NCI-H226 (cell line): ENCODE measurements at regions not wholly inside any gene's neighbourhood (a gene's known extent, or its start where the extent isn't known, plus 50 kb on each side); places are given as distances from the start of the nearest gene placed in this dataset.

Experiments
- DNase-seq: peaks from one replicate; pipeline ENCODE4 v3.0.0-alpha.2; 2015

DNA sequence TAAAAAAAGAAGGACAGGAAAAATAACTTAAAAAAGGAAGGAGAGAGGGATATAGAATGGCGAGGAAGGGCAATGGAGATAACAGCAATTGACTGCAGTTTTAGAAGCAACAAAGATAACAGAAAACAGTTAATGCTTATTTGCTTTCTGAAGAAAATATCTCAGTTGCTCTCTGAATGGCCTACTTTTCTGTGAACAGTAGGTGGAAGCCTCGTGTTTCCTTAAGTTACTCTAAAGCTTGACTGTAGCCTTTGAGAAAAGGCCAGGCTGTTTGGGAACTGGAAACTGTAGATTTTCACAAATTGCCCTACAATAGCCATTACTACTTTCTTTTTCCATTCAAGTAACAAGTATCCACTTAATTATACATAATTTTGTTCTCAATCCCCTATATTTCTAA, 404.5 kb downstream of the YTHDC2 start:
- no peak for DNase-seq

DNA sequence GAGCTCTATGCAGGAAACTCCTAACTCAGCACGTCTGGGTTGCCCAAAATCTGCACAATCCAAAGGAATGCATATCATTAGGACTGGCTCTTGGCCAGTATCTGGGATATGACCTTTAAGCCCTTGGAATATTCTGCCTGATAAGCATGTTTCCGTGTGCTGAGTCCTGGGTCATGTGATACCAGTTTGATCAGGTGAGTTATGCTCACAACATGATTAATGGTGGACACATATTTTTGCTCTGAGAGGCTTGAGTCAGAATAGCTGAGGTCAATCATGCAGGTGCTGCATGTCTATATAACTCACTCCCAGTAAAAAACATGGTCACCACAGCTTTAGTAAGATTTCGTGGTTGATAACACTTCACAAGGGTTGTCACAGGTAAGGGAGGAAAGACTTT, 408.8 kb downstream of the YTHDC2 start:
- DNase-seq, result peak; percentile 52

DNA sequence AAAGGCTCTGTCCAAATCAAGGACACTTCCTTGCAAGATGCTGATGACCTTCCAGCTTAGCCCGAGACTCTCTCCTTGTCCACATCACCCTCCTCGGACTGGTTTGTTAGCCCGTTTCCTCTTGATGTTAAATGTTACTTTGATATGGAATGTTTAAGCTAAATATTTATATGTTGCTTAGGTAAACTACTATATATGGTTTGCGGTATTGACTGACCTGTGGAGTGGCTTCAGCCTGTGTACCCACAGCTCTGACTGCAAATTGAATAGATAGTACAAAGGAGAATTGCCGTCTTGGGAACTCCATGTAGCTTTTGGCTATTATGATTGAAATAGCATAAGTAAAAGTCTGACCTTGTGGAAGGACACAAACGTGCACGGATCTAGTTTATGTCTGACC, 422.0 kb downstream of the YTHDC2 start:
- DNase-seq, result no peak

DNA sequence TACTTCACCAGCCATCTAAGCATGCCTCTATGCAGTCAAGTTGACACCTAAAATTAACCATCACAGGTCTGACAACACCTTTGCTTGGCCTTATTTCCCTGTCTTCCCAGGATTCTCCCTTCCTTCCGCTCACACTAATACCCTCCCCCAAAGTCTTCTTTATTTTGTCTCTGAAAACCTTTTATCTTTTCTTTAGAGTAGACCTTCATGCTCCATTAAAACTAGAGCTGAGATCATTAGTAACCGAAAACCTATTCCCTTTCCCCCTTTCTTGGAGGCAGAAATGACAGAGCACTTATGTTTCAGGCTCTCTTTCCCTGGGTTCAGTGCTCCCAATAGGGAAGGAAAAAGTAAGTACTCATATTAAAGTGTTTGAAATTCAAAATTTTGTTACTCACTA, 423.8 kb downstream of the YTHDC2 start:
- DNase-seq, result no peak

DNA sequence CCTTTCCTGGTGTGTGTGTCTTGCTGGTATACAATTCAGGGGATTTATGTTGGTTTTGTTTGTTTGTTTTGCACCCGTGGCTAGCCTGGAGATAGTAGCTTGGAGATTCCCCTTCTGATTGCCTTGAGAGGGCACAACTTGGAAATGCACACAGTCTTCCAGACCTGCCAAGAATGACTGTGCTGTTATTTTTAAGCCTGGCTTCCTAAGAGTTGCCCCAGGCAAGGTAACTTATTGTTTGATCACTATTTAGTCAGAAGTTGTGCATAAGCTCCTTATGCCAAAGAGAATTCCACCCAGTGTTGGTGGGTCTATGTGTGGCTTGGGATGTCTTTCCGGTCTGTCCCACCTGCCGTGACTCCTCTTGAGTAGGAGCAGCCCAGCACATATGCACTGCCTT, 421.9 kb upstream of the KCNN2 start:
- no peak for DNase-seq

DNA sequence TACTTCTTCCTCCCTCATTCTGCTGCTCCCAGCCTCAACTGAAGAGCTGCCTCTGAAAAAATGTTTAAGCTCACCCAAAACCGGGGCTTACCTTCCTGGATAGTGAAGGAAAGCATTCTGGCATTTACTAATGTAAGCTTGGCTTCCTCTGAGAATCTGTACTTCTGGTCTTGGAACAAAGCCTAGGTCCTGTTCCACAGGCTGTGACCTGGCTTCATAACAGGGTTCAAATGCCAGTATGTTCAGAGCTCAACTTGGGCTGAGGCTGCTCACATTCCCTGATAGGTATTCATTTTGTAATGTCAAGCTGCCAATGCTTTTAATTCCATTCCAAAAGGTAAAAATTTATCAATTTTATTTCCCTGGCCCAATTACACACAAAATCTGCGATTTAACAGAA, 411.7 kb upstream of the KCNN2 start:
- DNase-seq, result no peak

GRCh38 chr5:113965225-113965624, 396.6 kb upstream of the KCNN2 start:
- DNase-seq, result no peak

DNA sequence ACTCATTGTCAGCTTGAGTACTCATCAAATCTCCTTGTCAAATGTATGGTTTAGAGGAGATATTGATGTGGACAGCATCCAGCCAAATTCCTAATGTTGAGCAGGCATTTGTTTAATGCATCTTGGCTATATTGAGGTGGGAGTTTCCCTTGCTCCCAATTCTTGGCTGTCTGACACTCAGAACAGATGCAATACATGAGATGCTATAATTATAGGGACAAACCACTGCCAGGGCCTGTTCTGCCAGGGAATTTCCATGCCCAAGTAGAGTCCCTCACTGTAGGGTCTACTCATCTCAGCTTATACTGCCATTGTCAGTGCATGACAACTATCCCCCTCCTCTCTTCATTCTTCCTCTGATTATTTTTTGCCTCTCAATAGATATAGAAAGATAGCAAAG, 392.0 kb upstream of the KCNN2 start:
- DNase-seq, result peak; percentile 4

- DNase-seq, result no peak
Measured at GRCh38 chr5:113971454-113971853, 390.4 kb upstream of the KCNN2 start.

- no peak for DNase-seq
Measured at GRCh38 chr5:113974976-113975375, 386.9 kb upstream of the KCNN2 start.

DNA sequence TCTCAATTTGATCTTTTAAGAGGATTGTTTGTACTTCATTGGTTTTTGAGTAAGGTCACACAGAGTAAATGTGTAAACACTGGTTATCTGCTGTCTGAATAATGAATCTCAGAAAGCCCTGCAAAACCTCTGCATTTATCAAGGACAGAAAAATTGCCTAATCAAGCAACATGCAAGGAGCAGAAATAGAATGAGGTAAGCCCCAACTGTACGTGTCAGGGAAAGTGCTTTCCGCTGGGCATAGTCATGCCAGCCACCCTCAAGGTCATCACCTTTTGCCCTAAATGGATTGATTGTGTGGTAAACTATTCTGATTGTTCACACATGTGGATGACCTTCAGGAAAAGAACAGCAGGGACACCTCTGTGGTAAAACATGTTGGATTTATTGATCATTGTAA, 376.9 kb upstream of the KCNN2 start:
- DNase-seq, result no peak

DNA sequence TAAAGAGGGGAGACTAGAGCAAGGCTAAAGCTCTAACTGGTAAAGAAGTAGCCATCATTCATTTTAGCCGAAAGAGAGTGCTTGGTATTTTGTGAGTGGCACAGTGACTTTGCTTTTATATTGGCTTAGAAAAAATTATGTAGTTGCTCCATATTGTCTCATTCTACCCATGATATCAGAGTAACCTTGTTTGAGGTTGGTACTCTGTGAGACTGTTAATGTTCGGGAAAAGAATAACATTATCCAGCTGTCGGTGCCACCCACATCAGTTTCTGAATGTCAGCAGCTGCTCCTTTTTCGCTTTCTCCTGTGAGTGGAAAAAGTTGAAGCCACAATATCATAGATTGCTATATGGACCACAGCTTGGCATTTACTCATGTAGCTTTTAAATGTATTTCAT, 376.4 kb upstream of the KCNN2 start:
- DNase-seq, result no peak

GRCh38 chr5:113989278-113989912, 372.5 kb upstream of the KCNN2 start:
- DNase-seq, result no peak

DNA sequence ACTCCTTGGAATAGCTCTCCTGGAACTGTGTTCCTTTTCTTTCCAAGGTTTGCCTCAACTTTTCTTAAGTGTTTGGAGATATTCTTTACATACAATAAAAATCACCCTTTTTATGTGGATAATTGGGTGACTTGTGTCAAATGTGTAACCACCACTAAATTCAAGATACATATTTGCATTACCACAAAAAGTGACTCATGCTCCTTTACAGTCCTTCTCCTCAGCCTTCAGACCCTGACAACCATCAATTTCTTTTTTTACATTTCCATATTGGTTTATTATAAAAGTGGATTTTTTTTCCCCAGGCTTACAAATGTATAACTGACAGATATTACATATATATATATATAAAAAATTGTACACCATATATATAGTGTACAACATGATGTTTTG, 372.0 kb upstream of the KCNN2 start:
- DNase-seq, result no peak

DNA sequence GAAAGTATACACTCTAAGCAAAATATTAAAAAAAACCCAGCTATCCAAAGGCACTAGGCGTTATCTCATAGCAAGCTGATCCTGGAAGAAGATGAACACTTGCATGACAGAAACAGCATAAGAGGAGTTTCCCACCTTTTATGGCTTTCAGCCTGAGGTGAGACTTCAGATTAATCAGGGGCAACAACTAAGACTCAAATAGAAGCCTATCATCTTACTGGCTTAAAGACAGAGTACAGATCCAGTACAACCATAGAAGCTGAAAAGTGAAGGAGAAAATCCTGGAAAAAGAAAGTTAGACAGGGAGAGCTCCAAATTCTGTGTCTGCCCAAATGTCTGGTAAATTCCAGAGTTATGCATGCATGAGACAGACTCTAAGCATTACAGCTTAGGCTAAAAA, 360.8 kb upstream of the KCNN2 start:
- DNase-seq, result no peak

DNA sequence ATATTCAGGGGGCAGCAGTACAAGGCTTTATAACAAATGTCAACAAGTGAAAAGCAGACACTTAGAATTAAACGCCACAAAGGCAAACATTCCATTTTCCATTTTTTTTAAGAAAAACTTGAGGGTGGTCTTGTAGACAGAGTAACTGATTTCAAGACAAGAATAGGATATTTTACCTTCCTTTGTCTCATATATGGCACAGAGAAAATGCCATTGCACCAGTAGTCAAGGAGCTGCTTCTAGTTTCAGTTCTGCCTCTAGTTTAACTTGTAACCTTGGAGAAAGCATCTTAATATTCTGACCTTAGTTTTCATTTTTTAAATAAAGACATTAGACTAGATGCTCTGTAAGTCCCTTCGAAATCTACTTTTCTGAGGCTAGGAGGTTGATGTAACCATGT, 355.3 kb upstream of the KCNN2 start:
- no peak for DNase-seq

- DNase-seq, result no peak
Measured at GRCh38 chr5:114007678-114008077, 354.2 kb upstream of the KCNN2 start.

DNA sequence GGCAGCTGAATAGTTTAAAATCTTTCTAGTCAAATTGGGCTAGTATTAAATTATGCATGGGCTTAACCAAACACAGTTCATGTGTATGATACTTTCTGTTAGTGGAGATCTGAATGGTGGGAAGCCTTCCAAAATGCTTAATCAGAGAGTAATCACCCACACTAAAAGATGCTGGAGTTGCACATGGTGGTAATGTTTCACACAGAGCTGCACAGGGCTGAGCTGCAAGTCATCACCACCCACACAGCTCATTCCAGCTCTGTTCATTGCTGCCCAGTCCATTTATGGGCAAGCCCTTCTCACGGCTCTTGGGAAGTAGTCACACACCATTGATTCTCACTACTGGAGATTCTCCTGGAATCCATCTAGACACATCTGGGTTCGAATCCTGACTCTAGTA, 351.5 kb upstream of the KCNN2 start:
- DNase-seq, result peak; percentile 7

GRCh38 chr5:114018186-114018585, 343.7 kb upstream of the KCNN2 start:
- no peak for DNase-seq

DNA sequence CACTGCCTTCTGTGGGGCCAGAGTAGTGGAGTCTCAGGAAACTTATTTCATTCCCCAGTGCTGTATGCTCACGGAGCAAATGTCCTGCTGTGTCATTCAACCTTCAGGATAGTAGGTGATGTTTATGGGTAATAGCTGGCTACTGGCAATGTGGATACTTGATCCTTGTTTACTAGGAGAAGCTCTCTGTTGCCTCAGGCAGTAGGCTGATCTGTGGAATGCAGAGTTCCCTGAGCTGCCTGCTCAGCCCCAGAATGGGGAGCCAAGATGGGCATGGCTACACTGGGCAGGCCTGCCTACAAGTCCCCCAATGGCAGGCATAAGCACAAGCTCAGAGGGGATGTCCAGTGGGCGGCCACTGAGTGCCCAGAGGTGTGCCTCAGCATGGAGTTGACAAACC, 323.1 kb upstream of the KCNN2 start:
- DNase-seq, result no peak

GRCh38 chr5:114050087-114050486, 311.8 kb upstream of the KCNN2 start:
- no peak for DNase-seq

- no peak for DNase-seq
Measured at GRCh38 chr5:114053372-114053771, 308.5 kb upstream of the KCNN2 start.

DNA sequence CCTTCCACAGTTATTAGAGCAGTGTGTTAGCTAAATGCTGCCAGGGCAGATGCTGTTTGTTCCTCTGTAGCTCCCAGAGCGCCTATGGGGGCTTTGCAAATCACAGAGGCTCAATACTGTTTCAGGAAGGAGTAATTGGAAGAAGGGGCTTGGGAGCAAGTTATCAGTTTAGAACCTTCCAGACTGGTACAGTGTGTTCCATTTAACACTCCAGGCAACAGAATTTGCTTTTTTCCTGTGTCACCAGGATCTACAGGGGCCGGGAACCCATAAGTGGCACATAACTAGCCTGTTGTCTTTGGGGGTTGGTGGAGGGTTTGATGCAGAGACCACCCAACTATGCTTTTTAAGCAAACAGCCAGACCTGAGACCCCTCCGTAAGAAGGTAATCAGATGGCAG, 307.3 kb upstream of the KCNN2 start:
- no peak for DNase-seq

- DNase-seq, result peak; percentile 7
Measured at GRCh38 chr5:114055318-114056184, 306.3 kb upstream of the KCNN2 start.

DNA sequence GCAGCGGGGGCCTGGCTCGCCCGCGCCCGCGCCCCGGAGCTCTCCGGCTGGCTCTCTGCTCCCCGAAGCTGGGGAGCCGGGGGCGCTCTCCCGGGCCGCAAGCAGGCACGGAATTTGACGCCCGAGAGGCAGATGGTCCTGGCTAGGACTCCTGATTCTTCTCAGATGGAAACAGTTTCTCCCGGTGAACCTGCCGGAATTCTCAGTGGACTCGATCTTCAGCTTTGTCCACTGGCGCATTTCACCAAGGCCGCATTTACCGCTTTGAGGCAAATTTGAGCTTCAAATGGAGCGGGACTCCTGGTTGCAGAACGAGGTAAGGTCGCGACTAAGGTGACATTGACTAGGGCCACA, 305.7 kb upstream of the KCNN2 start:
- DNase-seq, result no peak
